ENCODE measurements at regions not wholly inside any gene's neighbourhood (a gene's known extent, or its start where the extent isn't known, plus 50 kb on each side); places are given as distances from the start of the nearest gene placed in this dataset.

DNA sequence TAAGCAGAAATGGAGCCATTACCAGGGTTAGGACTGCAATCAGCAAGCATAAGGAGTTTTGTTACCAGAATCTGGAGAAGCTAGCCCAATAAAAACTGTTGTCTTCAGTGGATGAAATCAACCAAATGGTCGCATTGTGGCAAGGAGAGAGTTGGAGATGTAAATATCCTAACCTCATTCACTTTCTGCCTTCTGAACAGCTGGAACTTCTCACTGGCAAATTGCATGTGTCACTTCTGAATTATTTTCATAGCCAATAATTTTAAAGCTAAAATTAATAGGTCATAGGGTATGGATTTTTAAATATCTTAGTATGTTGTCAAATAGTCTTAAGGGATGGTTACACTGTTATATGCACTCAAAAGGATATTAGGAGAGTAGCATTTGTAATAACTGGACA lies 121.6 kb downstream of the SUCNR1 start:
- Histone ChIP-seq H3K4me3 (ENCODE audit: low read depth, low read length) (no peak overlapping the region), H3K36me3 (replicated peaks) (no peaks in the 10 kb centered on the region), H3K27ac (no peak overlapping the region), H3K27me3 (replicated peaks) (no peaks in the 10 kb centered on the region)
- DNase-seq = no peak
- TF ChIP-seq, protein P1, sequence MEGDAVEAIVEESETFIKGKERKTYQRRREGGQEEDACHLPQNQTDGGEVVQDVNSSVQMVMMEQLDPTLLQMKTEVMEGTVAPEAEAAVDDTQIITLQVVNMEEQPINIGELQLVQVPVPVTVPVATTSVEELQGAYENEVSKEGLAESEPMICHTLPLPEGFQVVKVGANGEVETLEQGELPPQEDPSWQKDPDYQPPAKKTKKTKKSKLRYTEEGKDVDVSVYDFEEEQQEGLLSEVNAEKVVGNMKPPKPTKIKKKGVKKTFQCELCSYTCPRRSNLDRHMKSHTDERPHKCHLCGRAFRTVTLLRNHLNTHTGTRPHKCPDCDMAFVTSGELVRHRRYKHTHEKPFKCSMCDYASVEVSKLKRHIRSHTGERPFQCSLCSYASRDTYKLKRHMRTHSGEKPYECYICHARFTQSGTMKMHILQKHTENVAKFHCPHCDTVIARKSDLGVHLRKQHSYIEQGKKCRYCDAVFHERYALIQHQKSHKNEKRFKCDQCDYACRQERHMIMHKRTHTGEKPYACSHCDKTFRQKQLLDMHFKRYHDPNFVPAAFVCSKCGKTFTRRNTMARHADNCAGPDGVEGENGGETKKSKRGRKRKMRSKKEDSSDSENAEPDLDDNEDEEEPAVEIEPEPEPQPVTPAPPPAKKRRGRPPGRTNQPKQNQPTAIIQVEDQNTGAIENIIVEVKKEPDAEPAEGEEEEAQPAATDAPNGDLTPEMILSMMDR (IDR thresholded peaks at IDR 0.05; ENCODE audit: low read depth, low read length, missing control alignments) = no peak
- in situ Hi-C loops (cut with HindIII; ENCODE audit: low pct_ligation_motif_present, low sequenced_read_pairs) = no loop called here

- in situ Hi-C loops (cut with HindIII; ENCODE audit: low pct_ligation_motif_present, low sequenced_read_pairs) = no loop called here
- TF ChIP-seq, protein P1 (IDR thresholded peaks at IDR 0.05; ENCODE audit: low read depth, low read length, missing control alignments) = no peak
- no peaks in the 10 kb centered on the region for H3K27me3 ChIP-seq (replicated peaks)
- no peak overlapping the region for H3K27ac ChIP-seq
- H3K36me3 ChIP-seq (replicated peaks) = no peaks in the 10 kb centered on the region
- H3K4me3 ChIP-seq (ENCODE audit: low read depth, low read length) = no peak overlapping the region
- DNase-seq = no peak
These were observed 125.3 kb downstream of the SUCNR1 start for GRCh38 chr3:151998744-151999143.

- TF ChIP-seq, protein P1 (IDR thresholded peaks at IDR 0.05; ENCODE audit: low read depth, low read length, missing control alignments) = no peak
- H3K4me3 ChIP-seq (ENCODE audit: low read depth, low read length) = no peak overlapping the region
- no peak for DNase-seq
These were observed 126.5 kb downstream of the SUCNR1 start for GRCh38 chr3:151999936-152000335.

GRCh38 chr3:152011812-152012735 lies 138.6 kb downstream of the SUCNR1 start:
- Histone ChIP-seq H3K4me3 (ENCODE audit: low read depth, low read length) (no peak overlapping the region), H3K27ac (no peak overlapping the region), H3K36me3 (replicated peaks) (no peaks in the 10 kb centered on the region), H3K27me3 (replicated peaks) (no peaks in the 10 kb centered on the region)
- DNase-seq = no peak
- in situ Hi-C loops (cut with HindIII; ENCODE audit: low pct_ligation_motif_present, low sequenced_read_pairs) = no loop called here
- TF ChIP-seq, protein P1 (IDR thresholded peaks at IDR 0.05; ENCODE audit: low read depth, low read length, missing control alignments) = no peak

More at GRCh38 chr3:151999936-152000335, 126.5 kb downstream of the SUCNR1 start:
- H3K36me3 ChIP-seq (replicated peaks) = no peaks in the 10 kb centered on the region
- in situ Hi-C loops (cut with HindIII; ENCODE audit: low pct_ligation_motif_present, low sequenced_read_pairs) = no loop called here
- H3K27ac ChIP-seq = no peak overlapping the region
- H3K27me3 ChIP-seq (replicated peaks) = no peaks in the 10 kb centered on the region

DNA sequence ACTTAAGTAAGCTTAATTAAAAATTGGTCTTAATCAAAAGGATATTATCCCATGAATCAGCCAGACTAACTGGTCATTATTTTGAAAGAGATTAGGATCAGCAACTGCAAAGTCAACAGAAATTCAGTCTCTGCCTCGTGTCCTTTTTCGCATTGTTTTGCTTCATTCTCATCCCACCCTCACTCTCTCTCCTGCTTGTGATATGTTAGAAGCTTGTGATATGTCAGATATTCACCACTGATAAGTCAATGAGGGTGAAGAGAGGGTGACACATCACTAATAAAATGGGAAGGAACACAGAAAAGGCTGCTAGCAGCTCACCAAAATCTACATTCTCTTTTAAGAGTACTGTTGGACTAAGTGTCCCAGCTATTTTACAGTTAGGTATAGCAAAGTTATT lies 146.1 kb downstream of the SUCNR1 start:
- peak; percentile 47 for DNase-seq
- Histone ChIP-seq H3K27ac (peak overlapping the region; percentile 24), H3K27me3 (replicated peaks) (no peaks in the 10 kb centered on the region), H3K4me3 (ENCODE audit: low read depth, low read length) (no peak overlapping the region), H3K36me3 (replicated peaks) (no peaks in the 10 kb centered on the region)
- TF ChIP-seq, protein P1 (IDR thresholded peaks at IDR 0.05; ENCODE audit: low read depth, low read length, missing control alignments) = no peak
- in situ Hi-C loops (cut with HindIII; ENCODE audit: low pct_ligation_motif_present, low sequenced_read_pairs) = no loop called here
